Testis (tissue), 2 donors: ENCODE measurements at regions not wholly inside any gene's neighbourhood (a gene's known extent, or its start where the extent isn't known, plus 50 kb on each side); places are given as distances from the start of the nearest gene placed in this dataset.

Experiments used
- DNase-seq: peaks from one replicate; pipeline ENCODE4 v3.0.0-alpha.2; 2019
- H3K27ac ChIP-seq, 2 donors: fragments of 200-600 bp; sonication (generic); one replicate each; pipeline ENCODE4 v1.5.1; 2019
- H3K27me3 ChIP-seq: fragments of 200-600 bp; sonication (generic); one replicate; pipeline ENCODE4 v1.5.1; 2019
- H3K36me3 ChIP-seq: fragments of 200-600 bp; sonication (generic); one replicate; pipeline ENCODE4 v1.5.1; 2017; ENCODE audit warnings: low read depth; ENCODE audit errors: missing control alignments
- H3K4me1 ChIP-seq: fragments of 200-600 bp; sonication (generic); one replicate; pipeline ENCODE4 v1.5.1; 2019
- H3K4me3 ChIP-seq, 2 donors: fragments of 200-600 bp; sonication (generic); one replicate each; pipeline ENCODE4 v1.5.1; 2017 to 2019
- H3K9me3 ChIP-seq: fragments of 200-600 bp; sonication (generic); one replicate; pipeline ENCODE4 v1.5.1; 2017
- CTCF ChIP-seq, 3 experiments: fragments of 450-650 bp in 2 of 3; fragments of 200-600 bp in 1 of 3; sonication (generic) in 1 of 3; IDR thresholded peaks; one replicate each; pipeline ENCODE4 v1.5.1; 2016 to 2019; ENCODE audit warnings: antibody characterized with exemption in 3 of 3, mild to moderate bottlenecking in 2 of 3, moderate library complexity in 1 of 3
- POLR2A ChIP-seq: fragments of 450-650 bp; IDR thresholded peaks from one replicate; pipeline ENCODE4 v1.6.1; 2017; ENCODE audit warnings: antibody characterized with exemption, mild to moderate bottlenecking, moderate library complexity
- WGBS, 2 donors: methylation state at CpG; one replicate each; pipeline ENCODE4 v1.1.5; 2018; 5-methylcytosine and 5-hydroxymethylcytosine counted together
- intact Hi-C: fragments of 100-400 bp; cut with DNase I; formaldehyde crosslinking; loops from one replicate; pipeline ENCODE4 v1.15.1; 2023; ENCODE audit warnings: low total_unique reads

DNA sequence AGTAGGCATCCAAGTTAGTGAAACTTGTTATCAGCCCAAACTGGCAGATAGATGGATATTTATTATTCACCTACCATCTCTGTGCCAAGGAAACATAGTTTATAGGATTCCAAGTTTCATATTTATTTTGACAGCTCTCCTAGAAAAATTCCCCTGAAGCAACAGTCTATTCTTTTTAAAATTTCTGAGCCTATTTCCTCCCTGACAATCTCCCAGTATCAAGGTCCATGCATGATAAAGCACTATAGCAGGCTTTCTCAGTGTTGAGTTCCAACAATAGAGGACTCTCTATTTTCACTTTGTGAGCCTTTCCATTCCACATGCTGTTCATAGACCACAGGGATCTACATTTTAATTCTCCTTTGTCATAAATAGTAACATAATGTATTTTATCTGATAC, 312.6 kb downstream of the SLITRK6 start:
- no peak overlapping the region for H3K4me3 ChIP-seq
- no peaks in the 10 kb centered on the region for H3K4me1 ChIP-seq
- no peaks in the 10 kb centered on the region for H3K9me3 ChIP-seq
- no peak overlapping the region for H3K27ac ChIP-seq
- TF ChIP-seq CTCF (IDR thresholded peaks at IDR 0.05) (no peak), POLR2A (no peak)
- intact Hi-C loops, result no loop called here
- no peaks in the 10 kb centered on the region for H3K27me3 ChIP-seq
- no peaks in the 10 kb centered on the region for H3K36me3 ChIP-seq
- DNase-seq, result no peak

DNA sequence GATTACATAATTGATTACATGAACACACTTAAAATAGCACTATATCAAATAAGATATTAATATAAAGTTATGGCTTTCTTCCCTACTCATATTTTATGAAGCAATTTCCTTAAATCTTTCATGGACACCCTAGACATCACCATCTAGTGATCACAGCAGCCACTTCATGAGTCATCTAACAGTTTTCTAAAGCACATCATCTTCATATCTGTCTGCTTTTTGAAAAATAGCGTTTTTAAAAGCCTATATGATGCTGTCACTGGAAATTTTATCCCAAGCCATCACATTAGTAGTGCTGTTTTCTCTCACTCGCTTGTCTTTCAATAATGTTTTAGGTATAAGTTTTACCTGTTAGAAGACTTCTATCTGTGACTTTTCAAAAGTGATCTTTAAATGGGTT, 326.1 kb downstream of the SLITRK6 start:
- WGBS, 2 donors, result 85 to 86% methylated on average over 2 of the region's 2 CpGs
- intact Hi-C loops, result no loop called here
- Histone ChIP-seq H3K4me3 (no peak overlapping the region), H3K4me1 (no peaks in the 10 kb centered on the region), H3K9me3 (no peaks in the 10 kb centered on the region), H3K27ac (no peak overlapping the region), H3K36me3 (no peaks in the 10 kb centered on the region), H3K27me3 (no peaks in the 10 kb centered on the region)
- DNase-seq, result no peak
- TF ChIP-seq POLR2A (no peak), CTCF (IDR thresholded peaks at IDR 0.05) (no peak)

GRCh38 chr13:85469320-85469719, 329.9 kb downstream of the SLITRK6 start:
- WGBS, 2 donors, result 66 to 79% methylated on average over 1 of the region's 1 CpG
- Histone ChIP-seq H3K27ac (no peak overlapping the region), H3K36me3 (no peaks in the 10 kb centered on the region), H3K9me3 (no peaks in the 10 kb centered on the region), H3K4me1 (no peaks in the 10 kb centered on the region), H3K27me3 (no peaks in the 10 kb centered on the region), H3K4me3 (no peak overlapping the region)
- DNase-seq, result no peak
- intact Hi-C loops, result no loop called here
- no peak for TF ChIP-seq POLR2A
- TF ChIP-seq CTCF (IDR thresholded peaks at IDR 0.05), result no peak

DNA sequence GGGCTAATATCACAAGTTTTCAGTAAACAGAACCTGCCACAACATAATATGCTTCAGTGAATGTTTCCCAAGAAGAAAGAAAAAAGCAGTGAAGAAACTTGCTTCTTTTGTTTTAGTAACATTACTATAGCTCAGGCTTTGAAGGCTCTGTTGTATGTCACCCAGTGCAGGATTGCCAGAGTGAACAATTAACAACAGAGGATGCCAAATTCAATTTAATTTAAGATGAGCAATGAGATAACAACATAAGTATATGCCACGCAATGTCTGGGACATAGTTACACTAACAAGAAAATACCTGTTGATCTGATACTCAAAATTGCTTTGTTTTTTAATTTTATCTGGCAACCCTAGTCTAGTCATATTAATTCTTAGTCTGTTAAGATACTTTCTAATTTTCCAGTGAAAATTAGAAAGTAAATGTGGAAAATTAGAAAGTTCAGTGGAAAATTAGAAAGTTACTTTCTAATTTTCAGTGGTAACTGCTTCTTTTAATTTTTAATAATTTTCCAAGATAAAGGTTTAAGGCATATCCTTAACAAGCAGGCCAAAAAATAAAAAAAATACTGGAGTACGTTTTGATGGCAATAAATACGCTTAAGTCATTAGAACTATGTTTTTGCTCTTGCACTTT, 336.3 kb downstream of the SLITRK6 start:
- TF ChIP-seq POLR2A, result no peak
- no peak for TF ChIP-seq CTCF (IDR thresholded peaks at IDR 0.05)
- no peak overlapping the region for H3K27ac ChIP-seq
- no peaks in the 10 kb centered on the region for H3K27me3 ChIP-seq
- no peaks in the 10 kb centered on the region for H3K36me3 ChIP-seq
- WGBS, 2 donors, result 87 to 88% methylated on average over 3 of the region's 3 CpGs
- H3K9me3 ChIP-seq, result no peaks in the 10 kb centered on the region
- no peaks in the 10 kb centered on the region for H3K4me1 ChIP-seq
- intact Hi-C loops, result no loop called here
- no peak for DNase-seq
- H3K4me3 ChIP-seq, result no peak overlapping the region

DNA sequence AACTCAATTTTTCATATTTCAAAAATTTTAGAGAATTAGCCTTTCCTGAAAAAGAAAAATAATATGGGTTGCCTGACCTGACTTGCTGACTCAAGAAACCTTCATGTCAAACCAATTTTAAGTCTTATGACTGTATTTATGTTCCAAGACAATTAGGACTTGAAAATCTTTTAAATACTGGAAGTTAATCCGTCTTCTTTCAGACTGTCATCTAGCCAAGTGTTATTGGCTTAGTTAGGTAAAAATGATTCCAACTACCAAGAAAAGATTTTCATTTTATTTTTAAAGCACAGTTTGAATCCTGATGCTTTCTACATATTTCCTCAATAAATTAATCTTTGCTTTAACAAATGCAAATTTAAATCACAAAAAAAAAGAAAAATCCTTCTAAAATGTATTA, 337.6 kb downstream of the SLITRK6 start:
- Histone ChIP-seq H3K4me3 (no peak overlapping the region), H3K27me3 (no peaks in the 10 kb centered on the region), H3K27ac (no peak overlapping the region), H3K36me3 (no peaks in the 10 kb centered on the region), H3K4me1 (no peaks in the 10 kb centered on the region), H3K9me3 (no peaks in the 10 kb centered on the region)
- 64 to 68% methylated on average over 1 of the region's 1 CpG for WGBS, 2 donors
- TF ChIP-seq POLR2A, result no peak
- TF ChIP-seq CTCF (IDR thresholded peaks at IDR 0.05), result no peak
- intact Hi-C loops, result no loop called here
- DNase-seq, result no peak
